Small intestine (tissue), 7 donors: ENCODE measurements at regions not wholly inside any gene's neighbourhood (a gene's known extent, or its start where the extent isn't known, plus 50 kb on each side); places are given as distances from the start of the nearest gene placed in this dataset.

Experiments
- DNase-seq, 2 donors: peaks; one replicate each; pipeline versions ENCODE4 v3.0.0 to v3.0.0-alpha.2; 2013
- FAIRE-seq: peaks from 2 replicates; lab custom pipeline; 2012; peaks lifted over from hg19 to GRCh38; lab: Jason Lieb, UNC
- H3K27ac ChIP-seq, 3 donors: one replicate each; pipeline ENCODE4 v1.5.1; 2013; ENCODE audit warnings: low read length in 2 of 3, mild to moderate bottlenecking in 2 of 3, control low read depth in 1 of 3, inconsistent platforms in 1 of 3, low read depth in 1 of 3, moderate library complexity in 1 of 3
- H3K27me3 ChIP-seq, 3 donors: one replicate each; pipeline ENCODE4 v1.6.1; 2013; ENCODE audit warnings: low read length in 3 of 3, inconsistent platforms in 1 of 3; ENCODE audit not compliant: control insufficient read depth in 3 of 3, insufficient read depth in 3 of 3
- H3K36me3 ChIP-seq, 3 donors: one replicate each; pipeline ENCODE4 v1.6.1; 2013; ENCODE audit warnings: low read length in 3 of 3, inconsistent platforms in 1 of 3, low read depth in 1 of 3, mild to moderate bottlenecking in 1 of 3, moderate library complexity in 1 of 3; ENCODE audit not compliant: control insufficient read depth in 3 of 3, insufficient read depth in 2 of 3
- H3K4me1 ChIP-seq, 3 donors: one replicate each; pipeline ENCODE4 v1.6.1; 2013; ENCODE audit warnings: low read length in 2 of 3, inconsistent platforms in 1 of 3, low read depth in 1 of 3, mild to moderate bottlenecking in 1 of 3, moderate library complexity in 1 of 3; ENCODE audit not compliant: control insufficient read depth in 3 of 3, insufficient read depth in 2 of 3
- H3K4me3 ChIP-seq, 3 donors: one replicate each; pipeline ENCODE4 v1.5.1; 2013; ENCODE audit warnings: low read length in 3 of 3, control low read depth in 1 of 3, inconsistent platforms in 1 of 3, low read depth in 1 of 3, mild to moderate bottlenecking in 1 of 3, moderate library complexity in 1 of 3
- H3K9me3 ChIP-seq, 2 donors: one replicate each; pipeline ENCODE4 v1.6.1; 2013; ENCODE audit warnings: low read depth in 1 of 2, low read length in 1 of 2; ENCODE audit not compliant: control insufficient read depth in 2 of 2, insufficient read depth in 1 of 2
- WGBS, 3 donors: extraction: QIAGEN DNeasy Blood & Tissue Kit; methylation state at CpG; one replicate each; pipeline ENCODE4 v1.1.7; 2013; 5-methylcytosine and 5-hydroxymethylcytosine counted together
- donor health status: healthy with polysubstance abuse.
- donor health status: control.
- donor health status: control.
- donor health status: Bipolar disorder and iron deficiency.
- donor health status: healthy.

DNA sequence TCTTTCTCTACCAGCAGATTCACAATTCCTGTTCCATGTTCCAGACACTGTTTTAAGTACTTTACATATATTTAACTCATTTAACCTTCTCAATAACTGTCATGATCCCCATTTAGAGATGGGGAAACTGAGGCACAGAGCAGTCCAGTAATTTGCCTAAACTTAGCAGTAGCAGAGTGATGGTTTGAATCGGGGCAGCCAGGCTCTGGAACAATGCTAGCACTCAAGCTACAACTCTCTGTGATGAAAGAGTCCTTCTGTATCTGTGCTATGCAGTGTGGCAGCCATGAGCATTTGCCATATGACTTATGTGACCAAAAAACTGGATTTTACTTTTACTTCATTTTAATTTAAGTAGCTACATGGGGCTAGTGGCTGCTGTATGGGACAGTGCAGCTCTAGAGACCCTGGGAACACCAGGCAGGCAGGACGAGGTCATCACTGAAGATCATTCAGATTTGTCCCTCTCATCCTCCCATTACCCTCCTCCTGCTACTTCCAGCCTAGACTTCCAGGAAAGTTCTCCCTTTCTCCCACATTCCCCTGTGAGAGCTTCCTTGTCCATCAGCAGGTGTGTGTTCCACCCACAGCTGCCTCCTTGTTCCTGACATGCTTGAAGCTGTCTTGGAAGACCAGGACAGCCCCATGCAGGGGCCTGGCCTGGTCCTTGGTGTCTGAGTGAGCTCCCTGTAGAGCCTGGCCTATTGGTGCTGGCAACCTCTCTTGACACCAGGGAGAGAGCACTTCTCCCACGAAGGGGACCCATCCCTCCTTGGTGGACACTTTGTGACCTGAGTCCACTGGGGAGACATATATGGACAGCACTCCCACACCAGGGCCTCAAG lies 157.0 kb downstream of the MRPL14 start:
- no peaks in the 10 kb centered on the region for H3K27me3 ChIP-seq
- peaks cover 0 to 16% (median 3%) of the 10 kb centered on the region in 3 donors for H3K4me1 ChIP-seq
- no peak for FAIRE-seq
- H3K27ac ChIP-seq = no peak overlapping the region
- DNase-seq = no peak
- no peaks in the 10 kb centered on the region for H3K36me3 ChIP-seq
- H3K4me3 ChIP-seq = no peak overlapping the region
- H3K9me3 ChIP-seq = no peaks in the 10 kb centered on the region
- WGBS, 3 donors = 75 to 79% (median 76%) methylated on average over 3 of the region's 3 CpGs

DNA sequence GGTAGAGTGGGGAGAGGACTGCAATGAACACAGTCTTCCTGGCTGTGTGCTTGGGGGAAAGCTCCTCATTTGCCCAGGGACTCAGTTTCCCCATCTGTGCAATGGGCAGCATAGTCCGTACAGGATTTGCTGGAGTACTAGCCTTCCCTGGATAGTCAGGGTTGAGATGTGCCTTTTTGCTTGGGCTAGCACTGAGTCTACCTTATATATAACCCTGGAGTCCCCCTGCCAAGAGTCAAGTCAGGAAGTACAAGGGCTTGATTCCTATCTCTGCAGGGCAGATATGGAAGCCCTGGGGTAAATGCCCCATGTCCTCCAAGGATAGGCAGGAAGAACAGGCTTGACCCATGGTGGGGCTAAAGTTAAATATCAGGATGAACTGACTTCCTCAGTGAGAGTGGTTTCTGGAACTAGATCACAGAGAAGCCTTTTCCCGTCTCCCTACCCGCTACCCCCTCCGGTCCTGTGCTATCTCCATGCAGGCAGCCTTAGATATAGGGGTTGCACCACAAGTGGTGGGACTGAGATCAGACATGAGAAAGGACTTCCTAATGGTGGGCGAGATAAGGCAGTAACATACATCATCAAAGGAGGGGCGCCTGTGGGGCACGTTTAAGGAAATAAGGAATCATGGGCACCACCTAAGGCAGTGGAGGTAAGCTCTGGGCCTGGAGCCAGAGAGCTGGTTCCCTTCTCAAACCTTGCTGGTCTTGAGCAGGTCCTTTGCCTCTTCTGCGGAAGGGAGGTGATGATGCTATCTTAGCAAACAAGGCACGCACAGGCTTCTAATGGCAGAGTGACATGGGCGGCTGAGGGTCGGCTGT lies 157.9 kb downstream of the MRPL14 start:
- 84% methylated on average over 11 of the region's 11 CpGs for WGBS, 3 donors
- H3K27ac ChIP-seq = no peak overlapping the region
- H3K4me3 ChIP-seq = no peak overlapping the region
- FAIRE-seq (no peak), DNase-seq (no peak)
- H3K36me3 ChIP-seq = no peaks in the 10 kb centered on the region
- H3K27me3 ChIP-seq = no peaks in the 10 kb centered on the region
- peaks cover 0 to 19% (median 3%) of the 10 kb centered on the region in 3 donors for H3K4me1 ChIP-seq
- no peaks in the 10 kb centered on the region for H3K9me3 ChIP-seq

DNA sequence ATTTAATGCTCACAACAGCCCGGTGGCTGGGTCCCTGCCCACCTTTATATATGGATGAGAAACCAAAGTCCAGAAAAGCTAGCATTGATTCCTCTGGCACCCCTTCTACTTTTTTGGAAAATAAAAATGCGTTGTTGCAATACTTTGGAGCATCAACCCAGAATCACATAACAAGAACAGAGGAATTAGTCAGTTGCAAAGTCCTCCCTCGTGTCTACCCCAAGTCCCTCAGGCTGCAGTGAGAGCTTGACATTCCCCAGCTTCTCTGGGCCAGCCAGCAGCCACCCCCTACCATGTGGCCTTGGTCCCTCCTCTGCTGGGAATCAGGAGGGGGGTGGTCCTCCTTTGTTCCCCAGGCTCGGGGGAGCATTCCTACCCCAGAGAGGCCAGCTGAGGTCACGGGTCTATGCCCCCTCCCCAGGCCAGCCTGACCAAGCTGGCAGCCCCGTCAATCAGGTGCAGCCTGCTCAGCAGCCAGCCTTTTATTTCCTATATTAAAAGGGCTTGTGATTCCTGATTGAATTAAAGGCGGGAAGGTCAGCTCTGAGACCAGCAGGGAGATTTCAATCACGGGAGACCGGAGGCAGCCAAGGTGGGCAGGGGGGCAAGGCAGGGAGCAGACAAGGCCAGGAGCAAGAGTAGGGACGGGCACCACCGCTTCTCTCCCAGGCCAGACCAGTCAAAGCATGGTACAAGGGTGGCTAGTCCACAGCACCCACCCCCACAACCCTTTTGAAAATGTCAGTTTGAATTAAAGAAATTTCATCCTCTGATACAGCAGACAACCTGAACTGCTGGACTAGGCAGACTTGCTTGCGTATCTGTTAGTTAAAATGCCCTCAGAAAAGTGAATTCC lies 158.9 kb downstream of the MRPL14 start:
- Histone ChIP-seq H3K4me1 (peaks cover 0 to 17% (median 3%) of the 10 kb centered on the region in 3 donors), H3K9me3 (no peaks in the 10 kb centered on the region), H3K36me3 (no peaks in the 10 kb centered on the region), H3K4me3 (no peak overlapping the region), H3K27ac (no peak overlapping the region), H3K27me3 (no peaks in the 10 kb centered on the region)
- DNase-seq (no peak), FAIRE-seq (no peak)
- WGBS, 3 donors = 77 to 86% (median 84%) methylated on average over 12 of the region's 12 CpGs

DNA sequence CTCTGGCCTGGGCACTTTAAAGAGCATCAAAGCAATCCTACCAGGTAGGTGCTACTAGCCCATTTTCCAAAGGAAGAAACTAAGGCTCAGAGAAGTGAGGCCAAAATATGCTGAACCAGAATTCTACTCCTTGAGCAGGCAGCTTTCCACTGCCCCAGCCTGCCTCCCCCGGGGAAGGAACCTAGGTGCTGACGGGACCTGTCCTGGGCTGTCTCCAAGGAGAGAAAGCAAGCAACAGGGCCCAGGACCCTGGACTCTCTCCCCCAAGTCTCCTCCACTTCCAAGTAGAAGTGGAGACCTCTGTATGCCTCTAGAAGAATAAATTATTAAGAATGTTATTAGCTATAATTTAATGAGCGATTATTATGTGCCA lies 159.5 kb downstream of the MRPL14 start:
- Histone ChIP-seq H3K4me1 (peaks cover 0 to 14% (median 0%) of the 10 kb centered on the region in 3 donors), H3K9me3 (no peaks in the 10 kb centered on the region), H3K4me3 (no peak overlapping the region), H3K27ac (no peak overlapping the region), H3K27me3 (no peaks in the 10 kb centered on the region), H3K36me3 (no peaks in the 10 kb centered on the region)
- WGBS, 3 donors = 92 to 97% (median 96%) methylated on average over 3 of the region's 3 CpGs
- no peak for DNase-seq
- FAIRE-seq = no peak

DNA sequence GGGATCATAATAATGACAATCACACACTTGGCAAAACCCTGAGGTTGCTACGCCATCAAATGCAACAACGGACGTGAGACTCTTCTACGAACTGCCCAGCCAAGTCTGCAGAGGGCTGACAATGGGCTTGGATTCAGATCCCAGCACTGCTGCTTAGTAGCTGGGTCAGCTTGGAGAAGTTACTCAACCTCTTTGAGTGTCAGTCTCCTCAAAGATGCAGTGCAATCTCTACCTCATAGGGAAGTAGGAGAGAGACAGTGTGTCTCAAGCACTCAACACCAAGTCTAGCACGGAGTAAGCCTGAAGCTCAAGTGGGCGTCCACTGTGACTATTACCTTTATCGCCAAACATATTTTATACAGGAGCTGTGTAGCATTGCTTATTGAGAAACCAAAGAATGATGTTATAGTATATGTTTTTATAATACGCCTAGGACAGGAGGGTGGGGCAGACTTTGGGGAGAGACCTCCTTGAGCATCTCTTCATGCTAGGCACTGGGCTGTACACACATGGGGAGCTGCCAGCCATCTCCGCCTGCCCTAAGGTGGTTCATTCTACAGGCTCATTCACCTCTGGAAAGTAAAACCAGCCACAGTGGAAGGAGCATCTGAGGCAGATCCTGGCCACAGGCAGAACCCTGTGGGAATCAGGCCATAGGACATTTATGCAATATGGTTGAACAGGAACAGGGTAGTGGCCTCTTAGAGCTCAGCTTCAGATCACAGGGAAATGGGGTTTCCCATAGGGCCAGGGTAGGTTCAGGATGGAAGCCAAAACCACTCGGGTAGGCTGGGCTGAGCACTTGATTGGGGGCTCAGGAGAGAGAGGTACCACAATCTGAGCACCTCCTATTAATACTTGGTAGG lies 160.2 kb downstream of the MRPL14 start:
- Histone ChIP-seq H3K36me3 (no peaks in the 10 kb centered on the region), H3K9me3 (no peaks in the 10 kb centered on the region), H3K27ac (no peak overlapping the region), H3K4me1 (peaks cover 0 to 8% (median 0%) of the 10 kb centered on the region in 3 donors), H3K27me3 (no peaks in the 10 kb centered on the region), H3K4me3 (no peak overlapping the region)
- DNase-seq (no peak), FAIRE-seq (no peak)
- 79 to 89% (median 85%) methylated on average over 10 of the region's 10 CpGs for WGBS, 3 donors

DNA sequence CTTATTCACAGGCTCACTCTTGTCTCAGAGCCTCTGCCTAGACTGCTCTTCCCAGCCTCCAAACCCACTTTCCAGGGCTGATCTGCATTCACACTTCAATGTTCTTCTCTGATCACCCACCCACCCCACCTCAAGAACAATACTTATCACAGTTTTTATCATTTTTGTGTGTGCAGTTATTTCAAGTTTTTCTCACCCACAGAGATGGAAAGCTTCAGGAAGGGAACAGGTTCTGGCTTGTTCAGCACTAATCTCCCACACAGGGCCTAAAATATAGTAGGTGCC lies 160.9 kb downstream of the MRPL14 start:
- peaks cover 0 to 3% (median 0%) of the 10 kb centered on the region in 3 donors for H3K4me1 ChIP-seq
- no peak overlapping the region for H3K27ac ChIP-seq
- FAIRE-seq (no peak), DNase-seq (no peak)
- no peaks in the 10 kb centered on the region for H3K36me3 ChIP-seq
- no peaks in the 10 kb centered on the region for H3K9me3 ChIP-seq
- no peak overlapping the region for H3K4me3 ChIP-seq
- no peaks in the 10 kb centered on the region for H3K27me3 ChIP-seq

DNA sequence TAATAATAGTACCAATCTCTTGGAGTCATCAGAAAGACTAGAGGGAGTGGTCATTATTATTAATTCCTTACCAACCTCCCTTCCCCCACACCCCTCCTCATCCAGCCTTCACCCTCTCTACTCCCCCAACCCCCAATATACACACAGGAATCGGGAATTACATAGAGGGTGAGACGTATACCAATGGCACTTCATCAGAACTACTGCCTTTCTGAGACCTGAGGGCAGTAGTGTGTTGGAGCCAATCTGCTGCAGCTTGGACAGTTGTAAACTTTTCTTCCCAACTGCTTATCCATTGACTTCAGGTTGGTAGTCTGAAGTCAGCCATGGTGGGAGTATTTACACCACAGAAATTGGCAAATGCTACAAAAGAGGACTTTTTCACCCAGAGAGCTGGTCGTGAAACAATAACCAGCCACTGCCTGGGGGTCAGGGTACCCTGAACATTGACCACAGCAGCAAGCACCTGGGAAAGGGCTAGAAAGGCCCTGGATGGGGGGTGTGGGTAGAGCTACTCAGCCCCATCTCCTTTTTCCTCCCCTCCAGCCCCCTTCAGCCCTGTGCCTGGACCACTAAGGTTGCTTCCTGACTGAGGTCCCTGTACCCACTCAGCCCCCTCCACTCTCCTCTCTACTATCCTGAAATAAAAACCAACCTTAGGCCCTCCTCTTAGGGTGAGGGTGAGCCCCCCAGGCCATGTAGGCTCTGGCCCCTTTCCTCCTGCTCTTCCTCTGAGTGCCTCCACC lies 161.5 kb downstream of the MRPL14 start:
- peaks cover 0 to 3% (median 0%) of the 10 kb centered on the region in 3 donors for H3K4me1 ChIP-seq
- no peak overlapping the region for H3K4me3 ChIP-seq
- DNase-seq (no peak), FAIRE-seq (no peak)
- 72 to 87% (median 83%) methylated on average over 3 of the region's 3 CpGs for WGBS, 3 donors
- H3K27me3 ChIP-seq = no peaks in the 10 kb centered on the region
- no peaks in the 10 kb centered on the region for H3K36me3 ChIP-seq
- no peak overlapping the region for H3K27ac ChIP-seq
- no peaks in the 10 kb centered on the region for H3K9me3 ChIP-seq
